T-helper 17 cell (primary cell): ENCODE measurements at regions not wholly inside any gene's neighbourhood (a gene's known extent, or its start where the extent isn't known, plus 50 kb on each side); places are given as distances from the start of the nearest gene placed in this dataset.
"Not testable (repeated sequence)": the region's sequence is repeated elsewhere in the genome, so short reads cannot be mapped to it uniquely, and the experiment has no call there.

Experiments
- ATAC-seq: fragments of 150-1000 bp; cut with Tn5 transposase; 2 replicates; pipeline ENCODE4 v1.10.0; 2021; ENCODE audit warnings: mild to moderate bottlenecking, moderate library complexity
- DNase-seq, 3 donors: peaks; one replicate each; pipeline versions ENCODE4 v3.0.0 to v3.0.0-alpha.2; 2020 to 2021
- H3K9me3 ChIP-seq: one replicate; pipeline ENCODE4 v1.7.0; 2013; ENCODE audit warnings: low read length, mild to moderate bottlenecking; ENCODE audit not compliant: control insufficient read depth, poor library complexity, severe bottlenecking
- H3K27ac Mint-ChIP-seq: one replicate; pipeline ENCODE4 v1.8.0; 2022; ENCODE audit warnings: mild to moderate bottlenecking, moderate library complexity, mixed read lengths
- H3K27me3 Mint-ChIP-seq: one replicate; pipeline ENCODE4 v1.8.0; 2022; ENCODE audit warnings: mixed read lengths
- H3K36me3 Mint-ChIP-seq: one replicate; pipeline ENCODE4 v1.8.0; 2022; ENCODE audit warnings: low read depth, mixed read lengths
- H3K4me1 Mint-ChIP-seq: one replicate; pipeline ENCODE4 v1.8.0; 2022; ENCODE audit warnings: mild to moderate bottlenecking, mixed read lengths
- H3K4me3 Mint-ChIP-seq: one replicate; pipeline ENCODE4 v1.8.0; 2022; ENCODE audit warnings: mild to moderate bottlenecking, moderate library complexity, mixed read lengths

GRCh38 chr14:103186909-103187586 is 63.8 kb downstream of the TNFAIP2 start:
- Mint-ChIP-seq H3K4me1 (peaks cover 6% of the 10 kb centered on the region), H3K27me3 (peaks cover 51% of the 10 kb centered on the region), H3K36me3 (no peaks in the 10 kb centered on the region), H3K4me3 (peak overlapping the region; percentile 28), H3K27ac (no peak overlapping the region)
- DNase-seq = no peak
- H3K9me3 ChIP-seq = no peaks in the 10 kb centered on the region
- no peak for ATAC-seq

GRCh38 chr14:103187911-103188310 is 64.7 kb downstream of the TNFAIP2 start:
- Mint-ChIP-seq H3K27ac (no peak overlapping the region), H3K27me3 (peaks cover 51% of the 10 kb centered on the region), H3K36me3 (no peaks in the 10 kb centered on the region), H3K4me1 (peaks cover 9% of the 10 kb centered on the region), H3K4me3 (peak overlapping the region; percentile 28)
- ATAC-seq (no peak), DNase-seq (no peak)
- no peaks in the 10 kb centered on the region for H3K9me3 ChIP-seq

DNA sequence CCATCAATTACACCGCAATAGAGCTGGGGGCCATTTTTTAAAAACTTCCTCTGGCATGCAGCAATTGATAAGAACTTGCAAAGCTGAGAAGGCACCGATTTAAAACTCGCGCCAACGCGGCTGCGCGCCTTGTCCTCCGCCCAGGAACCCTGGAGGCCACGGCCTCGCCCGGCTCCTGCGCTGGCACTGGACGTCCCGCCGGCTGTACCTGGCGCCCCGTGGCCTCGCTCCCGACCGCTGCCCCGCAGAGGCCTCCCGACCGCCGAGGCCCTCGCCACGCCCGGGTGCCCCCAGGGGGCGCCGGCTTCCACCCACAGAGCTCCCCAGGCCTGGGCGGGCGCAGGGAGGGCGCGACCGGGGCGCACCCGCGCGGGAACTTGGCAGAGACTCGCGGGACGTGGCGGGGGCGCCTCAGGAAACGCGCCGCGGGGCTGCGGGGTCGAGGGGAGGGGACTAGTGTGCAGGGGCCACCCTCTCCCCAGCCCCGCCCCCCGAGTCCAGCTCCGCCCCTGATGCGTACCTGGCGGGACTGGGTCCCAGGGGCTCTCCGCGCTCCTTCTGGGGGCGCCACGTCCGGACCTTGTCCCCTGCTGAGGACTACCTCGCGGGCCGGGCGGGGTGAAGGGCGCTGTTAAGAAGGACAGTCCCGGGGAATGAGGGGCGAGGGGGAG is 65.7 kb downstream of the TNFAIP2 start:
- no peaks in the 10 kb centered on the region for H3K9me3 ChIP-seq
- Mint-ChIP-seq H3K27me3 (peaks cover 46% of the 10 kb centered on the region), H3K4me3 (peak overlapping the region; percentile 43), H3K27ac (no peak overlapping the region), H3K4me1 (peaks cover 9% of the 10 kb centered on the region), H3K36me3 (no peaks in the 10 kb centered on the region)
- DNase-seq (peak; percentile 11 to 35 (median 15)), ATAC-seq (peak; percentile 75)

- H3K4me3 Mint-ChIP-seq = peak overlapping the region; percentile 72
- peaks cover 41% of the 10 kb centered on the region for H3K27me3 Mint-ChIP-seq
- no peak for DNase-seq
- no peak overlapping the region for H3K27ac Mint-ChIP-seq
- H3K4me1 Mint-ChIP-seq = peaks cover 9% of the 10 kb centered on the region
- H3K9me3 ChIP-seq = no peaks in the 10 kb centered on the region
- no peaks in the 10 kb centered on the region for H3K36me3 Mint-ChIP-seq
- no peak for ATAC-seq
These were observed 66.5 kb downstream of the TNFAIP2 start for GRCh38 chr14:103189481-103190470.

DNA sequence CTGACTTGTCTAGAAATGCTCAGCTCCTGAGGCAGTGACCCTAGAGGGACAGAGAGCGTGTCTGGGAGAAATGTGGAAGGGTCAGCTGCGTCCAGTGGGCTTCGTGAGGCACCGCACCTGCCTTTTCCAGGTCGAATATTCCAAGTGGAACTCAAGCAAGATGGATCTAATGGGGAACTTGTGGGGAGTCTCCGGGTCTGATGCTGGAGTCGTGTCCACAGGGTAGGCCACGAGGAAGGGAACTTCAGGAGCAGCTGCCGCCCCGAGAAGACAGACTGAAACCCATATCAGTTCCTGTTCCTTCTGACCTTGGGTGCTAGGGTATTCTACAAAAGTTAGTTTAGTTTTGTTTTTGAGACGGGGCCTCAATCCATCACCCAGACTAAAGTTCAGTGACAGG is 67.5 kb downstream of the TNFAIP2 start:
- Mint-ChIP-seq H3K36me3 (no peaks in the 10 kb centered on the region), H3K4me1 (peaks cover 9% of the 10 kb centered on the region), H3K4me3 (no peak overlapping the region), H3K27me3 (peaks cover 41% of the 10 kb centered on the region), H3K27ac (no peak overlapping the region)
- H3K9me3 ChIP-seq = no peaks in the 10 kb centered on the region
- no peak for DNase-seq
- no peak for ATAC-seq

DNA sequence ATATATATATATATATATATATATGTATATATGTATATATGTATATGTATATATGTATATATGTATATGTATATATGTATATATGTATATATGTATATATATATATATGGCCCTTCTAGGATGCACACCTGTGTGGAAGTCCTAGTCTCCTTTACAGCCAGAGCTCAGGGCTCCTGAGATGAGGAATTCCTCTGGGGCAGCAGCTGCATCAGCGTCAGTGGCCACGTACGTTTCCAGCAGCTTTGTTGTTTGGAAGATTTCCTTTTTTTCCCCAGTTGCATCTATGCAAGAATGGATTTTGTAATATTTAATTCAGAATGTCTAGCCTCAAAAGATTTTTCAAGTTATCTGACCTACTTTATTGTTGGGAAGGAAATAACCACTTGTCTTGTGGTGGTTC is 68.6 kb downstream of the TNFAIP2 start:
- DNase-seq = no peak
- Mint-ChIP-seq H3K4me3 (no peak overlapping the region), H3K27me3 (peaks cover 41% of the 10 kb centered on the region), H3K36me3 (no peaks in the 10 kb centered on the region), H3K4me1 (peaks cover 9% of the 10 kb centered on the region), H3K27ac (no peak overlapping the region)
- no peak for ATAC-seq
- H3K9me3 ChIP-seq = no peaks in the 10 kb centered on the region

- H3K27me3 Mint-ChIP-seq = peaks cover 36% of the 10 kb centered on the region
- H3K9me3 ChIP-seq = no peaks in the 10 kb centered on the region
- peaks cover 9% of the 10 kb centered on the region for H3K4me1 Mint-ChIP-seq
- H3K36me3 Mint-ChIP-seq = no peaks in the 10 kb centered on the region
- no peak overlapping the region for H3K4me3 Mint-ChIP-seq
- no peak for DNase-seq
- H3K27ac Mint-ChIP-seq = no peak overlapping the region
- no peak for ATAC-seq
These were observed 69.1 kb downstream of the TNFAIP2 start for GRCh38 chr14:103192246-103192840.

DNA sequence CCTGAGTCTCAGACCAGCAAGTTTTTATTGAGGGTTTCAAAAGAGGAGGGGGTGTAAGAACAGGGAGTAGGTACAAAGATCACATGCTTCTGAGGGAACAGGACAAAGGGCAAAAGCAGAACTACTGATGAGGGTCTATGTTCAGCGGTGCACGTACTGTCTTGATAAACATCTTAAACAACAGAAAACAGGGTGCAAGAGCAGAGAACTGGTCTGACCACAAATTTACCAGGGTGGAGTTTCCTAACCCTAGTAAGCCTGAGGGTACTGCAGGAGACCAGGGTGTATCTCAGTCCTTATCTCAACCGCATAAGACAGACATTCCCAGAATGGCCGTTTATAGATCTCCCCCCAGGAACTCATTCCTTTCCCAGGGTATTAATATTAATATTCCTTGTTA is 69.6 kb downstream of the TNFAIP2 start:
- not testable (repeated sequence) for ATAC-seq, H3K36me3 Mint-ChIP-seq, H3K27ac Mint-ChIP-seq, H3K4me3 Mint-ChIP-seq, H3K9me3 ChIP-seq, DNase-seq, H3K4me1 Mint-ChIP-seq
- peaks cover 35% of the 10 kb centered on the region for H3K27me3 Mint-ChIP-seq

- DNase-seq, H3K4me1 Mint-ChIP-seq, H3K27ac Mint-ChIP-seq, ATAC-seq, H3K9me3 ChIP-seq, H3K36me3 Mint-ChIP-seq, H3K4me3 Mint-ChIP-seq: not testable (repeated sequence)
- H3K27me3 Mint-ChIP-seq = peaks cover 38% of the 10 kb centered on the region
These were observed 70.2 kb downstream of the TNFAIP2 start for GRCh38 chr14:103193491-103193890.

GRCh38 chr14:103194256-103195045 is 71.2 kb downstream of the TNFAIP2 start:
- no peak overlapping the region for H3K4me3 Mint-ChIP-seq
- H3K27me3 Mint-ChIP-seq = peaks cover 42% of the 10 kb centered on the region
- H3K36me3 Mint-ChIP-seq = no peaks in the 10 kb centered on the region
- no peaks in the 10 kb centered on the region for H3K9me3 ChIP-seq
- no peak overlapping the region for H3K27ac Mint-ChIP-seq
- peaks cover 5% of the 10 kb centered on the region for H3K4me1 Mint-ChIP-seq
- ATAC-seq = no peak
- no peak for DNase-seq

- Mint-ChIP-seq H3K4me3 (no peak overlapping the region), H3K27ac (no peak overlapping the region), H3K27me3 (peaks cover 29% of the 10 kb centered on the region), H3K4me1 (peaks cover 5% of the 10 kb centered on the region), H3K36me3 (no peaks in the 10 kb centered on the region)
- ATAC-seq (no peak), DNase-seq (no peak)
- no peaks in the 10 kb centered on the region for H3K9me3 ChIP-seq
These were observed 72.8 kb downstream of the TNFAIP2 start for GRCh38 chr14:103195828-103196615.

- DNase-seq = no peak
- Mint-ChIP-seq H3K36me3 (no peaks in the 10 kb centered on the region), H3K27ac (no peak overlapping the region), H3K4me3 (no peak overlapping the region), H3K4me1 (peaks cover 5% of the 10 kb centered on the region), H3K27me3 (peaks cover 36% of the 10 kb centered on the region)
- H3K9me3 ChIP-seq = no peaks in the 10 kb centered on the region
- ATAC-seq = no peak
These were observed 73.5 kb downstream of the TNFAIP2 start for GRCh38 chr14:103196716-103197115.
